SK-N-MC (cell line): ENCODE measurements at regions not wholly inside any gene's neighbourhood (a gene's known extent, or its start where the extent isn't known, plus 50 kb on each side); places are given as distances from the start of the nearest gene placed in this dataset.

Experiments
- DNase-seq: peaks from one replicate; pipeline ENCODE4 v3.0.0-alpha.2; 2011; ENCODE audit warnings: low read depth, low spot score
- H3K27ac ChIP-seq: fragments of 200-600 bp; sonication (generic); 2 replicates; pipeline ENCODE4 v1.5.1; 2016; ENCODE audit warnings: mixed run types
- H3K36me3 ChIP-seq: fragments of 200-600 bp; sonication (generic); 2 replicates; pipeline ENCODE4 v1.6.1; 2017; ENCODE audit warnings: antibody characterized with exemption, low read length, mixed read lengths; ENCODE audit not compliant: insufficient read depth
- H3K4me3 ChIP-seq: fragments of 200-600 bp; sonication (generic); 2 replicates; pipeline ENCODE4 v1.5.1; 2016
- H3K9ac ChIP-seq: fragments of 200-600 bp; sonication (generic); 2 replicates; pipeline ENCODE4 v1.8.0; 2017; ENCODE audit warnings: mixed run types, mixed read lengths; ENCODE audit not compliant: insufficient read length
- H3K9me3 ChIP-seq: fragments of 200-600 bp; sonication (generic); 2 replicates; pipeline ENCODE4 v1.6.1; 2017; ENCODE audit warnings: low read depth, mild to moderate bottlenecking, antibody characterized with exemption, low read length, moderate library complexity, mixed read lengths
- EZH2 ChIP-seq: fragments of 200-600 bp; sonication (generic); IDR thresholded peaks from one replicate; pipeline ENCODE4 v1.6.1; 2017; ENCODE audit warnings: antibody characterized with exemption
- FOXP2 ChIP-seq: optimal IDR thresholded peaks from 2 replicates; pipeline ENCODE3; 2011; ENCODE audit warnings: mild to moderate bottlenecking, moderate library complexity; ENCODE audit not compliant: insufficient read depth; ENCODE audit errors: extremely low read length, control extremely low read depth
- POLR2AphosphoS5 ChIP-seq: IDR thresholded peaks from 2 replicates; pipeline ENCODE4 v1.6.1; 2012; ENCODE audit warnings: mild to moderate bottlenecking, low read depth, low read length, borderline replicate concordance

GRCh38 chr14:55516776-55517175 is 63.2 kb upstream of the KTN1 start:
- Histone ChIP-seq H3K36me3 (no peaks in the 10 kb centered on the region), H3K9ac (no peak overlapping the region), H3K4me3 (no peak overlapping the region), H3K9me3 (no peaks in the 10 kb centered on the region), H3K27ac (no peak overlapping the region)
- TF ChIP-seq POLR2AphosphoS5 (no peak), EZH2 (no peak), FOXP2 (no peak)
- no peak for DNase-seq

DNA sequence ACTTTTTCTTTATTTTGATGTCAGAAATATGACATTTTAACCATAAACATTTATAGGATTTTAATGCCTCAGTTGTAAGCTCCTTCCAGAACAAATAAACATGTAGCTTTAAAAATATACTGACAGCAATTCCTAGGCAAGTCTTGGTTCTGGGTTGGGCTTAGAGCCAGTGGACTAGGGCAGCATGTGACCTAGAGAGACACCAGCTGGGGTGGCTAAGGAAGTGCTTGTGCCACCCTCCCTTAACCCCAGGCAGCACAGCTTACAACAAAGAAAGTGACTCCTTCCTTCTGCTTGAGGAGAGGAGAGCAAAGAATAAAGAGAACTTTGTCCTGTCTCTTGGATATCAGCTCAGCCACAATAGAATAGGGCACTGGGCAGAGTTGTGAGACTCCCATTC is 61.6 kb upstream of the KTN1 start:
- no peak for DNase-seq
- TF ChIP-seq FOXP2 (no peak), EZH2 (no peak), POLR2AphosphoS5 (no peak)

GRCh38 chr14:55519473-55520080 is 60.4 kb upstream of the KTN1 start:
- Histone ChIP-seq H3K4me3 (no peak overlapping the region), H3K27ac (no peak overlapping the region), H3K9me3 (no peaks in the 10 kb centered on the region), H3K9ac (no peak overlapping the region), H3K36me3 (no peaks in the 10 kb centered on the region)
- DNase-seq: no peak
- TF ChIP-seq EZH2 (no peak), POLR2AphosphoS5 (no peak)

More for the DNA sequence above, 61.6 kb upstream of the KTN1 start:
- Histone ChIP-seq H3K9ac (no peak overlapping the region), H3K4me3 (no peak overlapping the region), H3K9me3 (no peaks in the 10 kb centered on the region), H3K36me3 (no peaks in the 10 kb centered on the region), H3K27ac (no peak overlapping the region)

DNA sequence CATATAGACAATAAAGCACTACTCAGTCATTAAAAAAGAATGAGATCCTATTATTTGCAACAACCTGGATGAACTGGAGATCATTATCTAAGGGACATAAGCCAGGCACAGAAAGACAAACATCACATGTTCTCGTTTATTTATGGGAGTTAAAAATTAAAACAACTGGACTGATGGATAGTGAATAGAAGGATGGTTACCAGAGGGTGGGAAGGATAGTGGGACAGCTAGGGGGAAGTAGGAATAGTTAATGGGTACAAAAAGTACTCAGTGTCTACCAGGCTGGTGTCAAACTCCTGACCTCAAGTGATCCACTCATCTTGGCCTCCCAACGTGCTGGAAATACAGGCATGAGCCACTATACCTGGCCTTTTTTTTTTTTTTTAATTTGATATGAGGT is 56.7 kb upstream of the KTN1 start:
- TF ChIP-seq EZH2: no peak
- no peak for TF ChIP-seq FOXP2
- no peak for TF ChIP-seq POLR2AphosphoS5
- no peak overlapping the region for H3K9ac ChIP-seq
- no peaks in the 10 kb centered on the region for H3K9me3 ChIP-seq
- no peaks in the 10 kb centered on the region for H3K36me3 ChIP-seq
- H3K4me3 ChIP-seq: no peak overlapping the region
- no peak for DNase-seq
- H3K27ac ChIP-seq: no peak overlapping the region
